ENCODE measurements at regions not wholly inside any gene's neighbourhood (a gene's known extent, or its start where the extent isn't known, plus 50 kb on each side); places are given as distances from the start of the nearest gene placed in this dataset.

- TF ChIP-seq REST (IDR thresholded peaks at IDR 0.05; ENCODE audit: low read depth, low read length) (no peak), SMAD5 (IDR thresholded peaks at IDR 0.05; ENCODE audit: low read depth) (no peak), HDAC2 (IDR thresholded peaks at IDR 0.05) (no peak), BRCA1 (IDR thresholded peaks at IDR 0.05; ENCODE audit: low read depth, low read length) (no peak), BACH1 (IDR thresholded peaks at IDR 0.05; ENCODE audit: borderline replicate concordance) (no peak), YY1 (IDR thresholded peaks at IDR 0.05; ENCODE audit: low read depth, low read length) (no peak), HSF1 (IDR thresholded peaks at IDR 0.05; ENCODE audit: low read depth, low read length) (no peak)
These were observed 207.2 kb upstream of the NAALADL2 start (continued) for GRCh38 chr3:174651951-174652350.

GRCh38 chr3:174659511-174659910, 199.6 kb upstream of the NAALADL2 start:
- BruUV-seq (replicated peaks): no TSS peak
- Histone ChIP-seq H3K79me2 (ENCODE audit: control insufficient read depth, insufficient read depth, low read length) (no peaks in the 10 kb centered on the region), H3K4me3 (no peak overlapping the region), H4K20me1 (ENCODE audit: control insufficient read depth, insufficient read depth) (no peaks in the 10 kb centered on the region), H3K27ac (ENCODE audit: control insufficient read depth, insufficient read depth) (no peak overlapping the region), H3K36me3 (ENCODE audit: control insufficient read depth in 2 of 2, insufficient read depth in 2 of 2, low read length in 1 of 2) (no peaks in the 10 kb centered on the region), H3K4me1 (ENCODE audit: control insufficient read depth, insufficient read depth, low read length) (no peaks in the 10 kb centered on the region), H2AFZ (ENCODE audit: control insufficient read depth, low read depth, low read length) (no peak overlapping the region), H3K9ac (ENCODE audit: control insufficient read depth, insufficient read depth, low read length) (no peak overlapping the region), H3K27me3 (replicated peaks in 1 of 2; ENCODE audit: control insufficient read depth in 2 of 2, insufficient read depth in 2 of 2, low read length in 1 of 2) (no peaks in the 10 kb centered on the region), H3K9me3 (replicated peaks; ENCODE audit: control insufficient read depth, insufficient read depth, low read length) (no peaks in the 10 kb centered on the region), H3K4me2 (ENCODE audit: control insufficient read depth, insufficient read depth) (no peak overlapping the region)
- CTCF ChIA-PET: no interaction called here
- in situ Hi-C loops (cut with MboI): no loop called here
- SMC1A ChIA-PET (ENCODE audit: uncharacterized antibody, unreplicated experiment): no interaction called here
- TF ChIP-seq PBX3 (IDR thresholded peaks at IDR 0.05; ENCODE audit: insufficient replicate concordance, low read depth, low read length): no peak
- no peak for TF ChIP-seq ZNF622 (IDR thresholded peaks at IDR 0.05)
- TF ChIP-seq KAT2A (conservative IDR thresholded peaks at IDR 0.05; ENCODE audit: control insufficient read depth, low read depth, low read length): no peak
- TF ChIP-seq ASH2L (IDR thresholded peaks at IDR 0.05; ENCODE audit: borderline replicate concordance, low read depth): no peak
- TF ChIP-seq RB1 (IDR thresholded peaks at IDR 0.05; ENCODE audit: borderline replicate concordance): no peak
- no peak for TF ChIP-seq POLR2AphosphoS2 (IDR thresholded peaks at IDR 0.05; ENCODE audit: low read depth, low read length)
- no peak for TF ChIP-seq POU2F2 (IDR thresholded peaks at IDR 0.05; ENCODE audit: borderline replicate concordance, low read depth, low read length)
- WGBS (ENCODE audit: insufficient coverage, insufficient replicate concordance, low lambda C conversion rate, missing lambda C conversion rate): 0% methylated on average over 3 of the region's 3 CpGs
- no peak for ATAC-seq
- FAIRE-seq: no peak
- no peak for DNase-seq (ENCODE audit: low read depth, low spot score)
- RAD21 ChIA-PET (ENCODE audit: unreplicated experiment): no interaction called here
- intact Hi-C loops (cut with micrococcal nuclease; ENCODE audit: unreplicated experiment): no loop called here
- POLR2A ChIA-PET: no interaction called here
